SKM-1 (cell line): ENCODE measurements at regions not wholly inside any gene's neighbourhood (a gene's known extent, or its start where the extent isn't known, plus 50 kb on each side); places are given as distances from the start of the nearest gene placed in this dataset.

Source experiments
- DNase-seq: peaks from one replicate; lab custom pipeline; 2025; ENCODE audit not compliant: unreplicated experiment; lab: John Stamatoyannopoulos, UW

GRCh38 chr20:61126369-61127195 lies 125.5 kb upstream of the CDH4 start:
- DNase-seq, result no peak

GRCh38 chr20:61127311-61128039 lies 124.6 kb upstream of the CDH4 start:
- no peak for DNase-seq

GRCh38 chr20:61128701-61129269 lies 123.3 kb upstream of the CDH4 start:
- DNase-seq, result no peak

GRCh38 chr20:61129311-61129710 lies 122.8 kb upstream of the CDH4 start:
- DNase-seq, result no peak

- DNase-seq, result no peak
Measured at GRCh38 chr20:61130156-61130555, 121.9 kb upstream of the CDH4 start.

- no peak for DNase-seq
Measured at GRCh38 chr20:61131944-61132343, 120.1 kb upstream of the CDH4 start.

- DNase-seq, result no peak
Measured at GRCh38 chr20:61133611-61134010, 118.5 kb upstream of the CDH4 start.

- DNase-seq, result no peak
Measured at GRCh38 chr20:61134296-61135030, 117.6 kb upstream of the CDH4 start.

- DNase-seq, result no peak
Measured at GRCh38 chr20:61135266-61135665, 116.8 kb upstream of the CDH4 start.

- no peak for DNase-seq
Measured at GRCh38 chr20:61135968-61136367, 116.1 kb upstream of the CDH4 start.

- no peak for DNase-seq
Measured at GRCh38 chr20:61138566-61138965, 113.5 kb upstream of the CDH4 start.

GRCh38 chr20:61139031-61139430 lies 113.0 kb upstream of the CDH4 start:
- no peak for DNase-seq

- DNase-seq, result no peak
Measured at GRCh38 chr20:61140576-61140975, 111.5 kb upstream of the CDH4 start.

- no peak for DNase-seq
Measured at GRCh38 chr20:61146023-61146422, 106.0 kb upstream of the CDH4 start.

GRCh38 chr20:61149636-61150035 lies 102.4 kb upstream of the CDH4 start:
- no peak for DNase-seq

- no peak for DNase-seq
Measured at GRCh38 chr20:61157301-61157700, 94.8 kb upstream of the CDH4 start.

- DNase-seq, result no peak
Measured at GRCh38 chr20:61159957-61160686, 91.9 kb upstream of the CDH4 start.

GRCh38 chr20:61161726-61162390 lies 90.2 kb upstream of the CDH4 start:
- no peak for DNase-seq

- DNase-seq, result no peak
Measured at GRCh38 chr20:61162451-61162850, 89.6 kb upstream of the CDH4 start.

GRCh38 chr20:61163031-61163430 lies 89.0 kb upstream of the CDH4 start:
- no peak for DNase-seq
